ENCODE measurements at regions not wholly inside any gene's neighbourhood (a gene's known extent, or its start where the extent isn't known, plus 50 kb on each side); places are given as distances from the start of the nearest gene placed in this dataset.

DNA sequence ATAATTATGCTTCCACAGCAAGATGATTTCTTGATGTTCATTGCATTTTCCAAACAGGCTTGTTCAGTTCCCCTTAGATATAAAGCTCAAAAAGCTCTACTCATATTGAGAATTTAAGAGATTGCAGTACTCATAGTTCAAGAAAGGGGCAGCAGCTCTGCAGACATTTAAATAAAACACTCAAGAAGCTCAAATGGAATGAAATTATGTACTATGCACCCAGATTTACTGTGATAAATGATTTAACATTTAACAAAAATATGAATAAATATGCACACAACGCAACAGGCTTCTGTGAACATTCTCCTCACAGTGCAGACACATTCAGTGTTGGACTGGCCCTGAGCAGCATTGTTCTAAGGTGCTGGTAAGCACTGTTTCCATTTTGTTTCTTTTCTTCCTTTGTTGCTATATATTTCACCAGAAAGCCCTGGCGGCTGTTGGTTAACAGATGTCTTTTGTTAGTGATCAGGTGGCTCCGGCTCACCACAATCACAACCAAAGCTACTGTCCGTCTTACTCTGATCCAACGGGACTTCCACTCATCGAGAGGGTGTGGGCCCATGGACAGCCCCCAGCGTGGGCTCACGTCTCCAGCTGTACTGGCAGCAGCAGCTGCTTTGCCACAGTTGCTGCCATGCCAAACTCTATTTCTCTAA lies 1440.3 kb downstream of the NCAM2 start:
- Histone ChIP-seq H3K9ac (ENCODE audit: insufficient read depth, low read length, poor library complexity, severe bottlenecking) (no peak overlapping the region), H3K79me2 (ENCODE audit: insufficient read depth, low read length) (no peaks in the 10 kb centered on the region), H4K20me1 (ENCODE audit: insufficient read depth, low read length) (no peaks in the 10 kb centered on the region), H3K4me2 (replicated peaks; ENCODE audit: extremely low read depth, low read length, poor library complexity, severe bottlenecking) (no peak overlapping the region), H2AFZ (ENCODE audit: insufficient read depth, low read depth, low read length, poor library complexity, severe bottlenecking) (no peak overlapping the region), H3K4me3 (replicated peaks in 1 of 3; ENCODE audit: low read depth in 2 of 3, low read length in 3 of 3) (no peak overlapping the region), H3K36me3 (replicated peaks in 1 of 2; ENCODE audit: control insufficient read depth in 1 of 2, insufficient read depth in 2 of 2, low read length in 2 of 2) (no peaks in the 10 kb centered on the region), H3K27me3 (ENCODE audit: control insufficient read depth in 2 of 2, insufficient read depth in 2 of 2, low read length in 2 of 2) (no peaks in the 10 kb centered on the region), H3K9me3 (replicated peaks in 1 of 2; ENCODE audit: control insufficient read depth in 1 of 2, insufficient read depth in 1 of 2, low read length in 2 of 2) (peaks cover 6 to 17% of the 10 kb centered on the region in 2 donors), H3K27ac (ENCODE audit: low read depth in 1 of 2, low read length in 2 of 2) (no peak overlapping the region), H3K4me1 (ENCODE audit: control insufficient read depth in 1 of 2, insufficient read depth in 2 of 2, low read length in 2 of 2) (no peaks in the 10 kb centered on the region)
- DNase-seq: no peak
- no peaks in the 10 kb centered on the region for H3K36me3 Mint-ChIP-seq
- H3K27me3 Mint-ChIP-seq (ENCODE audit: low read depth in 3 of 3): no peaks in the 10 kb centered on the region
- no peak overlapping the region for H3K27ac Mint-ChIP-seq
- no peak overlapping the region for H3K4me3 Mint-ChIP-seq
- intact Hi-C loops (cut with micrococcal nuclease): no loop called here
- 69% methylated on average over 6 of the region's 8 CpGs for WGBS (ENCODE audit: insufficient coverage)
- no peak for TF ChIP-seq CTCF (IDR thresholded peaks at IDR 0.05)
- no peaks in the 10 kb centered on the region for H3K4me1 Mint-ChIP-seq
- peaks cover 2 to 9% (median 5%) of the 10 kb centered on the region in 7 donors for H3K9me3 Mint-ChIP-seq

DNA sequence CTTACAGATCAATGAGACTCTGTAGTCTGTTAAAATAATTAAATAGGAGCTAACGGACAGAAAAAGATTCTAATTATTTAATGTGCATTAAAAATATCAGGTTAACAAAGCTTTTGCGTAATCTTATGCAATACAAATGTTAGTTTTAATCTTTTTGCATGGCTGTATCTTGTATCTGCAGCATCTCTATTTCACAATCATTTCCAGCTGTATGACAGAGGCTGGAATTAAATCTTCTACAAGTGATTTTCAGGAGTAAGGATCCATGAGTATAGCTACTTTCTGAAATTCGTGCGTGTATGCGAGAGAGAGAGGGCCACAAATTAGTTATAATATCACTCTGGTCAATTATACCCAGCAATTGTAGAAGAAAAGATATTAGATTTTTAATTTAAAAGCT lies 1446.8 kb downstream of the NCAM2 start:
- H3K4me3 Mint-ChIP-seq: no peak overlapping the region
- H4K20me1 ChIP-seq (ENCODE audit: insufficient read depth, low read length): no peaks in the 10 kb centered on the region
- H3K9me3 Mint-ChIP-seq: peaks cover 0 to 12% (median 2%) of the 10 kb centered on the region in 7 donors
- H3K36me3 ChIP-seq (replicated peaks in 1 of 2; ENCODE audit: control insufficient read depth in 1 of 2, insufficient read depth in 2 of 2, low read length in 2 of 2): no peaks in the 10 kb centered on the region
- H3K27ac Mint-ChIP-seq: no peak overlapping the region
- DNase-seq: no peak
- no peaks in the 10 kb centered on the region for H3K27me3 Mint-ChIP-seq (ENCODE audit: low read depth in 3 of 3)
- H3K4me3 ChIP-seq (replicated peaks in 1 of 3; ENCODE audit: low read depth in 2 of 3, low read length in 3 of 3): no peak overlapping the region
- H3K4me1 ChIP-seq (ENCODE audit: control insufficient read depth in 1 of 2, insufficient read depth in 2 of 2, low read length in 2 of 2): no peaks in the 10 kb centered on the region
- TF ChIP-seq CTCF (IDR thresholded peaks at IDR 0.05): no peak
- H3K4me2 ChIP-seq (replicated peaks; ENCODE audit: extremely low read depth, low read length, poor library complexity, severe bottlenecking): no peak overlapping the region
- no CpG with 5 or more reads among the region's 5 CpGs for WGBS (ENCODE audit: insufficient coverage)
- no peaks in the 10 kb centered on the region for H3K9me3 ChIP-seq (replicated peaks in 1 of 2; ENCODE audit: control insufficient read depth in 1 of 2, insufficient read depth in 1 of 2, low read length in 2 of 2)
- no peak overlapping the region for H3K9ac ChIP-seq (ENCODE audit: insufficient read depth, low read length, poor library complexity, severe bottlenecking)
- H3K27me3 ChIP-seq (ENCODE audit: control insufficient read depth in 2 of 2, insufficient read depth in 2 of 2, low read length in 2 of 2): no peaks in the 10 kb centered on the region
- H3K79me2 ChIP-seq (ENCODE audit: insufficient read depth, low read length): no peaks in the 10 kb centered on the region
- no peak overlapping the region for H2AFZ ChIP-seq (ENCODE audit: insufficient read depth, low read depth, low read length, poor library complexity, severe bottlenecking)
- no peaks in the 10 kb centered on the region for H3K4me1 Mint-ChIP-seq
- intact Hi-C loops (cut with micrococcal nuclease): no loop called here
- no peak overlapping the region for H3K27ac ChIP-seq (ENCODE audit: low read depth in 1 of 2, low read length in 2 of 2)
- no peaks in the 10 kb centered on the region for H3K36me3 Mint-ChIP-seq
